ENCODE measurements at regions not wholly inside any gene's neighbourhood (a gene's known extent, or its start where the extent isn't known, plus 50 kb on each side); places are given as distances from the start of the nearest gene placed in this dataset.
A peak's percentile ranks its signal among the peaks of the same experiment; 100 is the strongest.

DNA sequence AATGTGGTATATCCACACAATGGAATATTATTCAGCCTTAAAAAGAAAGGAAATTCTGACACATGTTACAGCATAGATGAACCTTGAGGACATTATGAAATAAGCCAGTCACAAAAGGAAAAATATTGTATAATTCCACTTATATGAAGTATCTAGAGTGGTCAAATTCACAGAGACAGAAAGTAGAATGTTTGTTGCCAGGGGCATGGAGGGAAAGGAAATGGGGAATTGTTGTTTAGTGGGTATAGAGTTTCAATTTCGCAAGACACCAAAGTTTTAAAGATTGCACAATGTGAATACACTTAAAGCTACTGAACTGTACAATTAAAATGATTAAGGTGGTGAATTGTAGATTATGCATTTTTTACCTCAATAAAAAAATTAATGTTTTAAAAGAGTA, 92.9 kb downstream of the TXNL1 start:
- Histone ChIP-seq H3K9me3 (no peaks in the 10 kb centered on the region), H3K27me3 (ENCODE audit: low read depth) (no peaks in the 10 kb centered on the region), H3K36me3 (replicated peaks) (no peaks in the 10 kb centered on the region), H3K4me3 (no peak overlapping the region), H3K4me1 (no peaks in the 10 kb centered on the region)
- no peak for DNase-seq (ENCODE audit: low spot score in 2 of 2)
- in situ Hi-C loops (cut with MboI; ENCODE audit: low sequenced_read_pairs), result no loop called here

DNA sequence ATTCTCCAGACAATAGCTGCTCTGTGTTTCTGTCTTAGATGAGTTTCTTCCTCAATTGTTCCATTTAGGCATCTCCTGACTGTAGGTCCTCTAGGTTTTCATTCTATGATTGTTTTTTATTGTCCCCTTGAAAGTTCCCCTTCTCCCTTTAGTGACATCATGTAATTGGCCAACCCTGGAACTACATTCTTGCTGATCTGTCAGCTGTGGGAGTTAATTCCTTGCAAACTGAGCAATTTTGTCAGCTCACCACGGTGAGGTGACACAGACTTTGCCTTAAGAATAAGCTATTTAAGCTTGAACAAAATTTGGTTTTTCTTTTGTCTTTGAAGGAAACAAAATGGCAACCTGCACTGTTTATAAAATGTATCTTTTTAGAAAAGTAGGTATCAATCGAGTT, 95.9 kb downstream of the TXNL1 start:
- no peak for DNase-seq (ENCODE audit: low spot score in 2 of 2)
- Histone ChIP-seq H3K27me3 (ENCODE audit: low read depth) (no peaks in the 10 kb centered on the region), H3K4me1 (no peaks in the 10 kb centered on the region), H3K9me3 (no peaks in the 10 kb centered on the region), H3K36me3 (replicated peaks) (no peaks in the 10 kb centered on the region), H3K4me3 (no peak overlapping the region)
- in situ Hi-C loops (cut with MboI; ENCODE audit: low sequenced_read_pairs), result no loop called here

DNA sequence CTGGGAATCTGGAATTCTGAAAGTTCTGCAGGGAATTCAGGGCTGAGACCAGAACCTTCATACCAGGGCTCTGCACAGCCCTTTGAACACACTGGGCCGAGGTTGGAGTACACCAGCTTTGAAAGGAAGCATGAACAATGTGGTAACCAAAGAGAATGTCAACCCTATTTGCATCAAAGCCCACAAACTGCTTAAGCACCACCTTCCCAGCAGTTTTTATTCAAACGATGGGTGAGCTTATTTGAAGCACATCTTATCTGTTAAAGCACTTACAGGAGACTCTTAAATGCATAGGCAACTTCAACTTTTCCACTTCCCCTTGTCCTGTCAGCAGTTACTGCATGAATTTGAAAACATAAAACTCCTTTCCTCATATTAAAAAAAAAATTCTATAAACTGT, 96.6 kb downstream of the TXNL1 start:
- in situ Hi-C loops (cut with MboI; ENCODE audit: low sequenced_read_pairs), result no loop called here
- Histone ChIP-seq H3K9me3 (no peaks in the 10 kb centered on the region), H3K4me3 (no peak overlapping the region)

DNA sequence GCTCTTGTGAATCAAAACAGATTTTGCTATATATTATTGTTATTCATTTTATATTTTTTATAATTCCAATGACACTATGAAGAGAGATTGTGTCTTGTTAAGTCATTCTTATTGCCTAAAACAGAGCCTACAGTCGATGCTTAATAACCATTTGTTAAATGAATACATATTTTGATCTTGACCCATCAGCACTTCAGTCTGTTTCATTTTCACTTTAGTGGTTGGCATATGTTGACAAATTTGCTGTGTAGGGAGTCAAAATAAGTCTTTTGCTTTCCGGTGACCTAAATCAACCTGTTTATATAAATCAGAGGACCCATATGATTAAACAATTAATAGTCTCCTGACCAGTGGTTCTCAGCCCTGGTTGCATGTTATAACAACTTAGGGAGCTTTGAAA, 97.1 kb downstream of the TXNL1 start:
- no peaks in the 10 kb centered on the region for H3K27me3 ChIP-seq (ENCODE audit: low read depth)
- no peaks in the 10 kb centered on the region for H3K36me3 ChIP-seq (replicated peaks)
- no peaks in the 10 kb centered on the region for H3K4me1 ChIP-seq
- no peak overlapping the region for H3K4me3 ChIP-seq
- DNase-seq (ENCODE audit: low spot score in 2 of 2), result no peak
- no peaks in the 10 kb centered on the region for H3K9me3 ChIP-seq
- in situ Hi-C loops (cut with MboI; ENCODE audit: low sequenced_read_pairs), result no loop called here

More for the DNA sequence above, 96.6 kb downstream of the TXNL1 start:
- Histone ChIP-seq H3K4me1 (no peaks in the 10 kb centered on the region), H3K27me3 (ENCODE audit: low read depth) (no peaks in the 10 kb centered on the region), H3K36me3 (replicated peaks) (no peaks in the 10 kb centered on the region)
- no peak for DNase-seq (ENCODE audit: low spot score in 2 of 2)

GRCh38 chr18:56538746-56539145, 99.6 kb downstream of the TXNL1 start:
- Histone ChIP-seq H3K9me3 (no peaks in the 10 kb centered on the region), H3K4me1 (no peaks in the 10 kb centered on the region), H3K4me3 (no peak overlapping the region), H3K36me3 (replicated peaks) (no peaks in the 10 kb centered on the region), H3K27me3 (ENCODE audit: low read depth) (no peaks in the 10 kb centered on the region)
- in situ Hi-C loops (cut with MboI; ENCODE audit: low sequenced_read_pairs), result no loop called here
- no peak for DNase-seq (ENCODE audit: low spot score in 2 of 2)

GRCh38 chr18:56532176-56532840, 106.1 kb downstream of the TXNL1 start:
- Histone ChIP-seq H3K9me3 (no peaks in the 10 kb centered on the region), H3K4me3 (no peak overlapping the region), H3K27me3 (ENCODE audit: low read depth) (no peaks in the 10 kb centered on the region), H3K4me1 (no peaks in the 10 kb centered on the region), H3K36me3 (replicated peaks) (no peaks in the 10 kb centered on the region)
- in situ Hi-C loops (cut with MboI; ENCODE audit: low sequenced_read_pairs), result no loop called here
- DNase-seq (ENCODE audit: low spot score in 2 of 2), result no peak

DNA sequence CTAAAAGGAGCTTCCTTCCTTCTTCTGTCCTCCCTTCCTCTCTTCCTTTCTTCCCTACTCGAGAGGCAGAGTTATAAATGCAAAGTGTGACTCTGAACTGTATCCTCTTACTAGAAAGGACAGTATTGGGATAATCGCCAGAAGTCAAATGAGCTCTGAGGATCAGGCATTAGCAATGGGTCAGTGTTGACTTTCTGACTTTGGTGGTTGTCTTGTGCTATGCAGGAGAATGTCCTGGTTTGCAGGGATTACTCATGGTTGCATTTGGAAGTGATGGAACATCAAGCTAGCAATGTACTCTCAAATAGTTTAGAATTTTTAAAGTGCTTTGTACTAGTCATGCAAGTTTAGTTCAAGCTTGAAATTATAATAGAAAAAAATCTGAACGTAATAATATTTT, 115.6 kb downstream of the TXNL1 start:
- in situ Hi-C loops (cut with MboI; ENCODE audit: low sequenced_read_pairs), result no loop called here
- Histone ChIP-seq H3K27me3 (ENCODE audit: low read depth) (no peaks in the 10 kb centered on the region), H3K36me3 (replicated peaks) (no peaks in the 10 kb centered on the region), H3K9me3 (no peaks in the 10 kb centered on the region), H3K4me1 (no peaks in the 10 kb centered on the region), H3K4me3 (no peak overlapping the region)
- no peak for DNase-seq (ENCODE audit: low spot score in 2 of 2)

- DNase-seq (ENCODE audit: low spot score in 2 of 2), result no peak
- Histone ChIP-seq H3K9me3 (no peaks in the 10 kb centered on the region), H3K4me1 (no peaks in the 10 kb centered on the region), H3K36me3 (replicated peaks) (no peaks in the 10 kb centered on the region), H3K4me3 (no peak overlapping the region), H3K27me3 (ENCODE audit: low read depth) (no peaks in the 10 kb centered on the region)
- in situ Hi-C loops (cut with MboI; ENCODE audit: low sequenced_read_pairs), result no loop called here
These were observed 117.1 kb downstream of the TXNL1 start for GRCh38 chr18:56521263-56521662.

GRCh38 chr18:56517761-56518160, 120.6 kb downstream of the TXNL1 start:
- no peaks in the 10 kb centered on the region for H3K4me1 ChIP-seq
- no peaks in the 10 kb centered on the region for H3K27me3 ChIP-seq (ENCODE audit: low read depth)
- H3K9me3 ChIP-seq, result no peaks in the 10 kb centered on the region
- in situ Hi-C loops (cut with MboI; ENCODE audit: low sequenced_read_pairs), result no loop called here
- no peaks in the 10 kb centered on the region; the same call in 1 of the 2 replicates for H3K36me3 ChIP-seq (replicated peaks)
- H3K4me3 ChIP-seq, result no peak overlapping the region
- no peak for DNase-seq (ENCODE audit: low spot score in 2 of 2)

GRCh38 chr18:56517196-56517595, 121.2 kb downstream of the TXNL1 start:
- Histone ChIP-seq H3K36me3 (replicated peaks) (no peaks in the 10 kb centered on the region; the same call in 1 of the 2 replicates), H3K9me3 (no peaks in the 10 kb centered on the region), H3K4me1 (no peaks in the 10 kb centered on the region), H3K27me3 (ENCODE audit: low read depth) (no peaks in the 10 kb centered on the region), H3K4me3 (no peak overlapping the region)
- in situ Hi-C loops (cut with MboI; ENCODE audit: low sequenced_read_pairs), result no loop called here
- no peak for DNase-seq (ENCODE audit: low spot score in 2 of 2)

DNA sequence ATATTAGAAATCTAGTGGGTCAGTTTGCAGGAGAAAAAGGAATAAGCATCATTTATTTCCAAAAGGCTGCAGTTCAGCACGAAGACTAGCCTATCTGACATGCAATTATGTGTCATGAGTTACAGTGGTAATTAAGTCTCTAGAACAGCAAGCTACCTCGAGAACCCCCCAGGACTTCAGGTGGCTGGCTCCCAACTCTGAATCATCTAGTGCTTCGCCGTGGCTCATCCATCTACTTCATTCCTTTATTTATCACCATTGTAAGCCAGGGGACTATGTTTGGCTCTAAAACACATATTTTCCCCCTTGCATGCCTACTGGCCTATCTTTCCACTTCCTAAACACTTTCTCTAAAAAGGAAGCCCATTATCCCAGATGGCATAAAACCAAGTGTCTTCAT, 121.6 kb downstream of the TXNL1 start:
- Histone ChIP-seq H3K4me3 (no peak overlapping the region), H3K27me3 (ENCODE audit: low read depth) (no peaks in the 10 kb centered on the region), H3K4me1 (no peaks in the 10 kb centered on the region), H3K36me3 (replicated peaks) (no peaks in the 10 kb centered on the region; the same call in 1 of the 2 replicates), H3K9me3 (no peaks in the 10 kb centered on the region)
- in situ Hi-C loops (cut with MboI; ENCODE audit: low sequenced_read_pairs), result no loop called here
- no peak for DNase-seq (ENCODE audit: low spot score in 2 of 2)

GRCh38 chr18:56515522-56515921, 122.9 kb downstream of the TXNL1 start:
- Histone ChIP-seq H3K9me3 (no peaks in the 10 kb centered on the region), H3K4me3 (no peak overlapping the region), H3K36me3 (replicated peaks) (no peaks in the 10 kb centered on the region; the same call in 1 of the 2 replicates), H3K27me3 (ENCODE audit: low read depth) (no peaks in the 10 kb centered on the region), H3K4me1 (peaks cover 4% of the 10 kb centered on the region; the same call in 1 of the 2 replicates)
- in situ Hi-C loops (cut with MboI; ENCODE audit: low sequenced_read_pairs), result no loop called here
- no peak for DNase-seq (ENCODE audit: low spot score in 2 of 2)

DNA sequence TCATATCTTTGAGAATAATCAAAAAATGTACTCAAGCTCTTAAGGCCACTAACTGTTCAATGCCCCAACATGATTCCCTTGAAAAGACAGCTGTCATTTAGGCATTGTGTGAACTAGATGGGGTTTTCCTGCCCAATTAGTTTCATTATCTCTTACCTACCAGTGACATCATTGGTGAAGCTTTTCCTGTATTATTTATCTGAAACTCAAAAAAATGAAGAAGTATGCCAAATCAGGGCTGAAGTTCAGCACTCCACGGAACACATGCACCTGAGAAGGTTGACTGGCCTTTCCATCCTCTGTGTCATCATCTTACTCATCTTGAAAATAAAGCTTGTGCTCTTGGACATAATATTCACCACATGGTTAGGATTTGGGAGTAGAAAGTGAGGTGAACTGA, 126.4 kb downstream of the TXNL1 start:
- H3K4me1 ChIP-seq, result peaks cover 7% of the 10 kb centered on the region; the same call in 1 of the 2 replicates
- in situ Hi-C loops (cut with MboI; ENCODE audit: low sequenced_read_pairs), result no loop called here
- H3K27me3 ChIP-seq (ENCODE audit: low read depth), result no peaks in the 10 kb centered on the region
- DNase-seq (ENCODE audit: low spot score in 2 of 2), result no peak
- H3K9me3 ChIP-seq, result no peaks in the 10 kb centered on the region
- H3K4me3 ChIP-seq, result no peak overlapping the region
- H3K36me3 ChIP-seq (replicated peaks), result no peaks in the 10 kb centered on the region; the same call in 1 of the 2 replicates

GRCh38 chr18:56510108-56510507, 128.3 kb downstream of the TXNL1 start:
- H3K4me1 ChIP-seq, result peaks cover 7% of the 10 kb centered on the region; the same call in 1 of the 2 replicates
- H3K4me3 ChIP-seq, result no peak overlapping the region
- in situ Hi-C loops (cut with MboI; ENCODE audit: low sequenced_read_pairs), result no loop called here
- H3K27me3 ChIP-seq (ENCODE audit: low read depth), result no peaks in the 10 kb centered on the region
- H3K36me3 ChIP-seq (replicated peaks), result no peaks in the 10 kb centered on the region
- no peak for DNase-seq (ENCODE audit: low spot score in 2 of 2)
- H3K9me3 ChIP-seq, result no peaks in the 10 kb centered on the region

GRCh38 chr18:56509656-56510055, 128.7 kb downstream of the TXNL1 start:
- Histone ChIP-seq H3K9me3 (no peaks in the 10 kb centered on the region), H3K36me3 (replicated peaks) (no peaks in the 10 kb centered on the region), H3K4me3 (no peak overlapping the region), H3K27me3 (ENCODE audit: low read depth) (no peaks in the 10 kb centered on the region), H3K4me1 (peaks cover 7% of the 10 kb centered on the region; the same call in 1 of the 2 replicates)
- in situ Hi-C loops (cut with MboI; ENCODE audit: low sequenced_read_pairs), result no loop called here
- peak; percentile 9 to 11 for DNase-seq (ENCODE audit: low spot score in 2 of 2)

Measured in HAP-1 (cell line).